ENCODE measurements at regions not wholly inside any gene's neighbourhood (a gene's known extent, or its start where the extent isn't known, plus 50 kb on each side); places are given as distances from the start of the nearest gene placed in this dataset.

DNA sequence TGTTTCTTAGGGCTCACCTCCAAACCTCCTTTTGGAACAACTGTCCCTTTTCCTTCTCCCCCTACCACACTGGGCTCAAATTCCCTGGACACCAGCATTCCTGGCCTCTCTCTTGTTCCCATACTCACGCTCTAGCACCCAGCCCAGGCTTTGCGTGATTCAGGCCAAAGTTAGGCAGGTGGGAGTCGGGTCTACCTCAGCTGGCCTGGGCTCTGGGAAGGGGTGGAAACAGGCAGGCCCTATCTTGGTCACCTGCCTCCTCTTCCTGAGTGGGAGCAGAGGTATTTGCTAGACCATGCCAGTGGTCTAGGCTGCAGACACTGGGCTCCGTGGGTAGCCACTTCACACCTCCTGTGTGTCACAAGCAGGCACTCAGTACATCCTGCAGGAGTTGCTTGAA, 211.1 kb upstream of the MAMLD1 start:
- Mint-ChIP-seq H3K27ac (ENCODE audit: unreplicated experiment) (no peak overlapping the region), H3K36me3 (ENCODE audit: low read depth) (no peaks in the 10 kb centered on the region), H3K4me3 (no peak overlapping the region), H3K4me1 (no peaks in the 10 kb centered on the region), H3K9me3 (peaks cover 5% of the 10 kb centered on the region), H3K27me3 (ENCODE audit: low read depth) (no peaks in the 10 kb centered on the region)
- DNase-seq (ENCODE audit: low read depth, low spot score) = no peak
- TF ChIP-seq, protein P1, sequence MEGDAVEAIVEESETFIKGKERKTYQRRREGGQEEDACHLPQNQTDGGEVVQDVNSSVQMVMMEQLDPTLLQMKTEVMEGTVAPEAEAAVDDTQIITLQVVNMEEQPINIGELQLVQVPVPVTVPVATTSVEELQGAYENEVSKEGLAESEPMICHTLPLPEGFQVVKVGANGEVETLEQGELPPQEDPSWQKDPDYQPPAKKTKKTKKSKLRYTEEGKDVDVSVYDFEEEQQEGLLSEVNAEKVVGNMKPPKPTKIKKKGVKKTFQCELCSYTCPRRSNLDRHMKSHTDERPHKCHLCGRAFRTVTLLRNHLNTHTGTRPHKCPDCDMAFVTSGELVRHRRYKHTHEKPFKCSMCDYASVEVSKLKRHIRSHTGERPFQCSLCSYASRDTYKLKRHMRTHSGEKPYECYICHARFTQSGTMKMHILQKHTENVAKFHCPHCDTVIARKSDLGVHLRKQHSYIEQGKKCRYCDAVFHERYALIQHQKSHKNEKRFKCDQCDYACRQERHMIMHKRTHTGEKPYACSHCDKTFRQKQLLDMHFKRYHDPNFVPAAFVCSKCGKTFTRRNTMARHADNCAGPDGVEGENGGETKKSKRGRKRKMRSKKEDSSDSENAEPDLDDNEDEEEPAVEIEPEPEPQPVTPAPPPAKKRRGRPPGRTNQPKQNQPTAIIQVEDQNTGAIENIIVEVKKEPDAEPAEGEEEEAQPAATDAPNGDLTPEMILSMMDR (conservative IDR thresholded peaks at IDR 0.05) = no peak

DNA sequence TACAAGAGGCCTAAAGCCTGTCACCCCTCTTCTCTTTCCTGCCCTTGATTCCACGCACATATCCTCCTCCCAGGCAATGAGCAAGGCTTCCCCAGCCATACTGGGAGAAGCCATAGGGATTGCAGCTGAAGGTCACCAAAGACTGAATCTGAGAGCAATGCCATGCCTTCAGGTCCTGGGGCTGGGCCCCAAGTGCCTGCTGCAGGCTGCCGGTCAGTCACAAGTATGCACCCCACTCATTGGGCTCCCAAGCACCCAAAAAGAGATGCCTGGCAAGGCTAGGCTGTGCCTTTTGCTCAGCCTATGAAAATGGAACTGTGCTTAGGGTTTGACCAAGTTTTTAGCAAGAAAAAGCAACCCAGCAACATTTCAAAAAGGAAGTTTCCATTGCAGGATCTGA, 210.6 kb upstream of the MAMLD1 start:
- DNase-seq (ENCODE audit: low read depth, low spot score) = no peak
- Mint-ChIP-seq H3K4me1 (no peaks in the 10 kb centered on the region), H3K4me3 (no peak overlapping the region), H3K9me3 (peaks cover 5% of the 10 kb centered on the region), H3K36me3 (ENCODE audit: low read depth) (no peaks in the 10 kb centered on the region), H3K27ac (ENCODE audit: unreplicated experiment) (no peak overlapping the region), H3K27me3 (ENCODE audit: low read depth) (no peaks in the 10 kb centered on the region)
- TF ChIP-seq, protein P1 (conservative IDR thresholded peaks at IDR 0.05) = no peak

DNA sequence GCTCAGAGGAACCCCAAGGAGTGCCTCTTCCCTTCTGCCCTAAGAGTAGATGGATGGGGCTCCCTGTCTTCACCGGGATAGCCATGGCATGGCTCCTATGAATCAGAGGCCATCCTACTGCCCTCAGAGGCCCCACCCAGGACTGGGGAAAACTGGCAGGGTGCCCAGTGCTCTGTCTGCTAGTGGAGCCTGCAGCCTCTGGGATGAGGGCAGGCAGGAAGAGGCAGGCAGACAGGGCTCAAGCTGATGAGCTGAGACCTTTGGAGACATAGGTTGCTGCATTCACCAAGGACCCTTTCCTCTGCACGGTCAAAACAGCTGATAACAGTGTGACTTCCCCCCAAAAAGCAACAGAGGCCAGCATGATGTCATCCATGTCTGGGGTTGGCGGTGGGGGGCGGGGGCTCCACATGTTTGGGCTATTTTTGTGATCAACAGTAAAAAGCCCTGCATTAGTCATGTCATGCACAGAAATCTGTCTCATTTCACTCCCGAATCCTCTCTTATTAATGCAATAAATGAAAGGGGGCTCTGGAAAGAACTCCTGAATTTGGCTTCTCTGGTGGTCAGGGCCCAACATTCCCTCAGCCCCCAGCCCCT, 207.6 kb upstream of the MAMLD1 start:
- DNase-seq (ENCODE audit: low read depth, low spot score) = no peak
- H3K36me3 Mint-ChIP-seq (ENCODE audit: low read depth) = no peaks in the 10 kb centered on the region
- TF ChIP-seq, protein P1 (conservative IDR thresholded peaks at IDR 0.05) = no peak
- no peak overlapping the region for H3K4me3 Mint-ChIP-seq
- H3K4me1 Mint-ChIP-seq = no peaks in the 10 kb centered on the region
- H3K27ac Mint-ChIP-seq (ENCODE audit: unreplicated experiment) = no peak overlapping the region
- H3K9me3 Mint-ChIP-seq = no peaks in the 10 kb centered on the region
- no peaks in the 10 kb centered on the region for H3K27me3 Mint-ChIP-seq (ENCODE audit: low read depth)

DNA sequence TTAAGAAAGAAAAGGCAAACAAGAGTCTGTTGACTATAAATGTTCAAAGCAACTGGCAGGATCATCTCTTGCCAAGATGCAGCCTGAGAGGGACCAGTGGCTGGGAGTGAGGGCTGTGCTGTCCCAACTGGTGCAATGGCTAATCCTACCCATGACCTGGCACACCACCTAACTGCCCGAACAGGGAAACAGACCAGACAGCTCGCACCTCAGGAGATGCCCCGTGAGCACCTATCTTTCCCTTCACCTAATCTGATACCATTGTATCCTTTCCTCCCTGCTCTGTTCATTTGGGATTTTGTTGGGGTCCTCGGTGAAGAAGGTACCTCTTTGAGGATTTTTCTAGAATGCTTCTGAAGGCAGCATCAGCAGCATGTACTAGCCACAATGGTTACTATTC, 206.5 kb upstream of the MAMLD1 start:
- Mint-ChIP-seq H3K27me3 (ENCODE audit: low read depth) (no peaks in the 10 kb centered on the region), H3K4me3 (no peak overlapping the region), H3K27ac (ENCODE audit: unreplicated experiment) (no peak overlapping the region), H3K4me1 (no peaks in the 10 kb centered on the region), H3K9me3 (no peaks in the 10 kb centered on the region), H3K36me3 (ENCODE audit: low read depth) (no peaks in the 10 kb centered on the region)
- TF ChIP-seq, protein P1 (conservative IDR thresholded peaks at IDR 0.05) = no peak
- no peak for DNase-seq (ENCODE audit: low read depth, low spot score)

DNA sequence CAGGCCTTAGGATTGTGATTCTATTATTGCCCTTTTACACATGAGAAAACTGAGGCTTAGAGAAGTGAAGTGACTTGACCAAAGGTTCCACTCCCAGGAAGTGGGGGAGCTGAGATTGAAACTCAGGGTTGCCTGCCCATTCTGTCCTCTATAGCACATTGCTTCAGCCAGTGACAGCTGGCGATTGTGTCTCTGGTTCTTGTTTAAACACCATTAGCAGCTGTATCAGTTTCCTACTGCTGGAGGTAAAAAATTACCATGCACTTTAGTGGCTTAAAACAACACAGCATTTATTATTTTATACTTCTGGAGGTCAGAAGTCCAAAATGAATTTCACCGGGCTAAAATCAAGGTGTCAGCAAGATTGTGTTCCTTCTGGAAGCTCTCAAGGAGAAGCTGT, 205.8 kb upstream of the MAMLD1 start:
- DNase-seq (ENCODE audit: low read depth, low spot score) = no peak

More for the DNA sequence above, 205.8 kb upstream of the MAMLD1 start:
- Mint-ChIP-seq H3K4me3 (no peak overlapping the region), H3K36me3 (ENCODE audit: low read depth) (no peaks in the 10 kb centered on the region), H3K27ac (ENCODE audit: unreplicated experiment) (no peak overlapping the region), H3K27me3 (ENCODE audit: low read depth) (no peaks in the 10 kb centered on the region), H3K9me3 (peaks cover 4% of the 10 kb centered on the region), H3K4me1 (no peaks in the 10 kb centered on the region)
- TF ChIP-seq, protein P1 (conservative IDR thresholded peaks at IDR 0.05) = no peak
